Amniotic stem cell (primary cell): ENCODE measurements at regions not wholly inside any gene's neighbourhood (a gene's known extent, or its start where the extent isn't known, plus 50 kb on each side); places are given as distances from the start of the nearest gene placed in this dataset.

Experiments used
- DNase-seq: peaks from one replicate; lab custom pipeline; 2025; lab: John Stamatoyannopoulos, UW

DNA sequence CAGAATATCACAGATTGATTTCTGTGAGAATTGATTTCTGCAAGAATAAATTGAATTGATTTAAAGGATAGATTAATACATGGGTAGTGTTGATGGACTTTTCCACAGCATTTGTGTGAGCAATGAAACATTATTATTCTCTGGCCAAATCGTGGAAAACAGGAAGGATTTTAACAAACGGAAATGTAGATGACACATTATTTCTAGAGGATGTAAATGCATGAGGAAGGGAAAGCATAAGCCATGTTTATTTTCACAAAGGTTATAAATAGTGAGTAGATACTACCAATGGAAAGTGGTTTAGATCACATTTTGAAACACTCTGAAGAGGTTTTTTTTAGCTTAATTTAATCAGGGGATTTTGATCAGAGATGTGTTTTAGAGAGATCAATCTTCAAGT lies 1534.6 kb upstream of the MIR17HG start:
- no peak for DNase-seq

DNA sequence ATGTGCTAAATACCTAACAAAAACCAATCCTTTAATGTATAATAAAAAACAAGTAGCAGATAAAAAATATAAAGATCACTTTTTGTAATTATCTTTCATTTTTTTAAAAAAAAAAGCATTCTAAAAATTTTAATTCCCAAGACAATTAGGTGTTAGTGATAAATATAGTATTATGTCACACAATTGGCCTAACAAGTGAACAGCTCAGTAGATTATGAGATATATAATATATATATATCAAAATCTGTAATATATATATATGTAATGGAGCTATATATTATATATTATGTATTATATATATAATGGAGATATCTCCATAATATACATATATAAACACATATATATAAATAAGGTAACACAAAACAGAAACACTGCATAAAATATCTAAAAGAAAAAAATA lies 1531.1 kb upstream of the MIR17HG start:
- DNase-seq: no peak

DNA sequence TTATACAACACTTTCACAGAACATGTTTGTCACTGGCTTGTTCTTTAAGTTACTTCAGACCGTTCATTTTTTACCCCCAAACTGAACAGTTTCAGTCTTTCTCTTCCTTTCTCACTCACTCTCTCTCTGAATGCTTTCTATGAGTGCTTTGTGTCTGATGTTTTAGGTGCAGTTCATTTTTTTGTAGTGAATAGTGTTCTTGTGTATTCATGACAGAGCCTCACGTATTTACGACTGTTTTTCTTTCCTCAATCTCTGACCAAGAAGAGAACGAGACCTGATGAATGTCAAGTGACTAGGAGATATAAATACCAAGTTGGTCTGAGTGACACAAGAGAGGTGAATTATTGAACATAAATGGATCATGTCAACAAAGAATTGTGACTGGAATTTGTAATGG lies 1525.0 kb upstream of the MIR17HG start:
- no peak for DNase-seq

DNA sequence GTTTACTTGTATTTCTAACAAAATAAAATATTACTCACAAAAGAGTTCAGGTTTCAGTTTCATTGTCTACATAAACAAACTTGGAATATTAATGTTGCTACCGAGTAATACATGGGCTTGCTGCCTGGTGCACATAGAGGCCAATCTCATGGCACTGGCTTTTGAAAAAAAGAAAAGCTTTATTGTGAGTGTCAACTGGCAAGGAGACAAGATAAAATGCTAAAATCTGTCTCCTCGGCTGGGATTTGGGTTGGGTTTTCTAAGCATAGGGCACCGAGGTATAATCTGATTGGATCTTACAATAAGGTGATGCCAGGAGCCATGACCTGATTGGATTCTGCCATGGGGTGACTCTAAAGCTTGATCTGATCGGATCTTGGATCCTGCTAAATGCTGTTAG lies 1519.9 kb upstream of the MIR17HG start:
- no peak for DNase-seq

DNA sequence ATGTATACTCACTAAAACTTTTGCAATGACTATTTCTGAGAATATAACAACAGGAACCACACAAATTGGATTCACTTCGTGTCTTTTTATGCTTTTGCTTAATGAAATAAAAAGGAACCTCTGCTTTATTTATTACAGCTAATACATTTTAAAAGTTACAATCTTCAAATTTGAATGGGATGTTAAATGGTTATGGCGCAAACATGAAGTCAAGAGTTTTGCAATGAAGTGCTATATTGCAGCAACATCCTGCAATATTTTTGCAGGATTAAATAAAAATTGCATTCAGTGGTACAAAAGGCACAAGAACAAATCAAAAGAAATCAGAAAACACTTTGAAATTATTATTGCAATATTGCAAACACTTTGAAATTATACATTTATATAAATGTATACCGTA lies 1519.0 kb upstream of the MIR17HG start:
- no peak for DNase-seq

DNA sequence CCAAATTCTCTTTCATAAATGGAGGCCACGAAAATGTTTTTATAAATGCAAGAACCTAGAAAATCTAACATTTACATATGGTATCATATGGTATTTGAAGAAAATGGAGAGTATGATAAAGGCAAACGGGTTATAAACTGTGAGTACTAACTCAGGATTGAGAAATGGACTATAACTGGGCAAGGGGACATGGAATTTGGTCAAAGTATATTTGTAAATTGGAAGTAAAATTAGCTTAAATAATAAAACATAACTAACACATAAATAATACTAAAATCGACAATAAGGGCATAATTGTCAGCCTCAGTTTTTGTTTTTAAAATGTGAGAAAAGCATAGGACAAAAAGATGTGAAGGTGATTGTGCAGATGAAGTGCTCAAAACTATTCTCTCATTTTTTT lies 1516.3 kb upstream of the MIR17HG start:
- DNase-seq: no peak

DNA sequence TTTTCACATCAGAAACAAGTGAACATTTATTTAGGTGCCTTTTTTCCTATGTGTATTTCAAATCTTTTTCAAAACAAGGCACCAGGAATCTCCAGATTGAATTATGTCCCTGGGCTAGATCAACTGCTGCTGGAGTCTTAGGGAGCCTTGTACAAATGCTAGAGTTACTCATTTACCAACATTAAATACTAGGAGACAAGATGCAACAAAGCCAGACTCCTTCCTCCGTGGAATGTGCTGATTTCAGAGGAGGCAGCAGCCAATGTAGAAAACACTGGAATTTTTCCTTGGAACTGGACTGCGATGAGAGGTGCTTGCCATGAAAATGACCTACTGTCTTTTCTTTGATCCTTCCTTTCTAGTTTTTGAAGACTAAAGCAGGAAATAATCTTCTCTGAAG lies 1514.7 kb upstream of the MIR17HG start:
- no peak for DNase-seq

DNA sequence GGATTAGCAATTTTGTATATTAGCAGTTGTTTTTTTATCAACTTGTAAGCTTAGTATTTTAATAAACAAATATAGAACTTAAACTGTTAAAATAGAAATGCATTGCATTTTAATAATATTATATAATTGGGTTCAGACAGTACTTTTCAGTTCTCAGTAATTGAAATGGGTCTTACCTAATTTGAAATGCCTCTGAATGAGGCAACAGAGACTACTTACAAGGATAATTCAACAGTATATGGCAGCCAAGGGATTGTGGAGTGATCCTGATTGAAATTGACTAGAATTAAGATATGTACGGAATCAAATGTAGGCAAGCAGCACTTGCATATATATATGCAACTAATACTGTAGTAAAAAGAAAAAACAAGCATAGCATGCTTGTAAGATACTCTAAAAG lies 1503.9 kb upstream of the MIR17HG start:
- no peak for DNase-seq

DNA sequence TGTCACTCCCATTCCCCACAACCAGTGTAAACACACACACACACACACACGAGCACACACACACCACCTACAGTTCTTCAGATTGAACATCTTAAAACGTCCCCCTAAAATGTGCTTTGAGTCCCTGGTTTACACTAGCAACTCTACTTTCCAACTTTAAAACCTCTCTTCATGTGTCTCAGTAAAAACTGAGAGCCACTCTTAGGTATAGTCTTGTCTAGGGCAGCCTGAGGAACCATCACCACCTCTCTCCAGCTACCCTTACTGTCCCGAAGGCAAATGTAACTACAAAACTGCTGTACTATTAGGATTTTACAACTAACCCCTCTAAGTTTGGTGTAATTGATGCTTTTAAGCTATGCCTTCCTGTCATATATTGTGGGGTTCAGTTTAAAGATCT lies 1501.6 kb upstream of the MIR17HG start:
- no peak for DNase-seq

DNA sequence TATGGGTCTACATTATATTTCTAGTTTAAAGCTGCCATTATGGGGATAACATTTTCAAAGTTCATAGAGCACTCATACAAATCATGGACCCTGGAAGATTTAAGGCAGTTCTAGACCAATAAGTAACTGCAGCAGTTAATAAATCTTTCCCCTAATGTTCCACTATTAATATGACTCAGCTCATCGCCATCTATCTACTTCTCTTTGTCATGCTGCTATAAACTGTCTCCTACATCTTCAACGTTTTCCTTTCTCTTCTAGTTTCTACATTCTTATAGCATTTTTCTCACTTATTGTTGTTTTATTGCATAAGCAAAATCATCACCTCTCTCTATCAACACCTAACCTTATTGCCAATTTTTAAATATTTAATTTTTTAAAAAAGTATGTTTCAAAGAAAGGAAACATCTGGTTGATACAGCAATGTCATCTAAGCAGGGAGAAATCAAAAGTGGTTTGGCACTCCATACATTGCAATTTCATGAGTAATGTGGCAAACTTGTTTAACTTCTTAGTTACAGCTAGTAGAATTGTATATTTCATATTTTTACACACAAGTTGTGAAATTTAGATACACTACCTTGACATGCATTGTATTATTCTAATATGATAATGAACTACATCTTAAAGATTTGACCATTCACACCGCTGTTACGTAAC lies 1500.4 kb upstream of the MIR17HG start:
- no peak for DNase-seq

DNA sequence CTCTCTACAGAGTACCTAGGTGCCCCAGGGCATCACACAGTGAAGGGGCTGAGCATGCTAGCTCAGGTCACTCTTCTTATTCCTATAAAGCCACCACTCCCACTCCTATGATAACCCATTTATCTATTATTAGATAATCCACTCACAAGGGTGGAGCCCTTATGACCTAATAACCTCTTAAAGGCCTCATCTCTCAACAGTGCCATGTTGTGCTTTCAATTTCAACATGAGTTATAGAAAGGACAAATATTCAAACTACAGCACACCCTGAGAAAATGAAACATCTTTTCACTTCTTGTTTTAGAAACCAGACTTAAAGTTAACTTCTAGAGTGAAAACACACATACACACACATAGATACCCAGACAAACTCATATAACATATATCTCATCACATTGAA lies 1494.9 kb upstream of the MIR17HG start:
- no peak for DNase-seq

DNA sequence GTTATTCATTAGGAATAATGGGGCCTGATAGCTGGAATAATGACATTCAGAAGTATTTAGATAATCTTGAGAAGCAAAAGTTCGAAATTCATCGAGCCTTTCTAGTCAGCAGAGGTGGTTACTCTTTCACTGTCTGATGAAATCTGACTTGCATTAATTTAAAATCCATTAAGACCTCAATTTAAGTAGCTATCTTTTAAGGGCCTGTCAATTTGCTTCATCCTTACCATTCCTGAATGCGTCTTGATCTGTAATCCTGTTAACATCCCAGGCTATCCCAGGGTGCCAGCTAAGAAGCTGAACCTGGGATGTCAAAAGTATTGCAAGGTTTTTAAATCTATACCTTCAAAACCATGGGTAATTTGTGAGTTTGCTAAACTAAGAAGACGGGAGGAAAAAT lies 1491.0 kb upstream of the MIR17HG start:
- DNase-seq: no peak

DNA sequence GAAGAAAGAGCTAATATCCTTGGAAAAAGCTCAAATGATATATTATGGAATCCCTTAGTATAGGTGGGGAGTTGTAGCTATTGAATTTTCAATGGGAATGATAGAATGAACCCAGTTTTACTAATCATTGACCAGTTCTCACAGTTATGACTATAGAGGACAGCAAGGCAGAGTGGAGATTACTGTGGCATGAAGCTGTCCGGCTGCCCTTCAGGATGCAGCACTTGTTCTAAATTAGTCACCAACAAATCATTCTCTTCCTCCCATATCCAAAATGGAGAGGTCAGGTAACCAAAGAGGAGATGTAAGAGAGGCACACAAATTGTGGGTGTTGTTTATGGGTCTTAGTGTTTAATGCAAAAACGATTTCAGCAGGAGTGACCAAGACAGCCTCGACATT lies 1490.0 kb upstream of the MIR17HG start:
- no peak for DNase-seq

DNA sequence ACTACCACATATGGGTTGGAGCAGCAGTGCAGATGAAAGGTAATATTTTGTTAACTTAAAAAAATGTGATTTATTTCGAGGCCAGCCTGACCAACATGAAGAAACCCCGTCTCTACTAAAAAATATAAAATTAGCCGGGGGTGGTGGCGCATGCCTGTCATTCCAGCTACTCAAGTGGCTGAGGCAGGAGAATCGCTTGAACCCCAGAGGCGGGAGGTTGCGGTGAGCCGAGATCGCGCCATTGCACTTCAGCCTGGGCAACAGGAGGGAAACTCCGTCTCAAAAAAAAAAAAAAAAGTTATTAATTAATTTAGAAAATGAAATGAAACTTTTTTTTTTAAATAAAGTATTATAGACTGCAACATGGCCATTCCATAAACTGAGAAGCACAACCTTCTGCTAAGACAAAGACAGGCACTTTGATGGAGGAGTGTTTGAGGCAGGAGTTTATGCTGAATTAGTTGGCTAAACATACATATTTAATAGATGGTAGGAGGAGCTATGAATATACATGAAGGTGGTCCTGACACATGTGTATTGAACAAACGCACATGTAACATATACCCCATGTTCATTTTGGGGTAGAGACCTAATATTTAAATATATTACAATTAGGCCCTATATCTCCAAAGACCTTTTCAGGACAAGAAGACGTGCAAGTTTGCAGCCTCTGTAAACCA lies 1485.3 kb upstream of the MIR17HG start:
- no peak for DNase-seq

DNA sequence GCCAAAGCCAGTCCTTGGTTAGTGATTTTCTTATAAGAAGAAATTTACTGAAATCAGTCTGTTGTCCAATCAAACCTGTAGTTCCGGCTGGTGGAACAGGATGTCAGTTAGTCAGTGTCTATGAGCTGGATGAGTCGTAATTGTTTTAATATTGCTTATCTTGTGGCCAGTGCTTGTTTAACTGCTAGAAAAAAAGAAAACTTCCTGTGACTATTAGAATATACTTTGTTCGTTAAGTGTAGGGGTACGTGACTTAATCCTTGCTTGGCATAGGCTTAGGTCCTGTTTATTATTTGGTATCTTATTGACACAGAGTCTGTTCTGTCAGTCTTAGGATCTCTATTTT lies 1484.8 kb upstream of the MIR17HG start:
- no peak for DNase-seq

DNA sequence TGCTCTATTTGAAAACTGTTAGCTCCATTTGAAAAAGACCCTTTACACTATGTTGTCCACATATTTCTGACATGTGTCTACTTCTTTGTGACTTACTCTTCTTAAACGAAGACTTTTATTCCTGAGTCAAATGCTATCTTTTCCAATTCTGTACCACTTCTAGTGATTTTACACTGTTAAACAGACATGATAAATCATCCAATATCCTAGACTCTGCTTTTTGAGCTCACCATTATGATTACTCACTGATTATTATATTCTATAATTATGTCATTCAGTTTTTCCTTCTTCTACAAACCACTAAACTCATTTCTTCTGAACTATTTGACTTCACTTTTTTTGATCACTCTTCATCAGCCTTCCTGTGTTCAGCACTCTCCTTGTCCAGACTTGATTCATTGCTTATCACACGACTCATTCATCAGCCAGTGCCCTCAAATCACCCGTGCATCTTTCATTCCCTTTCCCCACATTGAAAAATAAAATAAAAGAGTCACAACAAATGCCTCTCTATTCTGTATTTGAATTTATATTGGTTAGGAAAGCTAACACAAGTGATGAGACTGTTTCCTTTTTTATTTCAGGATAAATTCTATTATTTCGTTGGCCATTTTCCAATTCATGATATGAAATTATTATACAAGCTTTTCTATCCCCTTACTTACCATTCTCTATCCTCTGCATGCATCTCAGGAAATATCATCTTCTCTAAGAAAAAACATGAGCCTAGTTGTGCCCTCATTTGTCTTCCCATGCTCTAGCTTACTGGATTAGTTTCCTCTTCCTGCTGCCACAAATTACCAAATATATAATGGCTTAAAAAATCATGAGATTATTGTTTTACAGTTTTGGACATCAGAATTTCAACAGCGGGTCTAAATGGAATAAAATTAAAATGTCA lies 1482.1 kb upstream of the MIR17HG start:
- no peak for DNase-seq

DNA sequence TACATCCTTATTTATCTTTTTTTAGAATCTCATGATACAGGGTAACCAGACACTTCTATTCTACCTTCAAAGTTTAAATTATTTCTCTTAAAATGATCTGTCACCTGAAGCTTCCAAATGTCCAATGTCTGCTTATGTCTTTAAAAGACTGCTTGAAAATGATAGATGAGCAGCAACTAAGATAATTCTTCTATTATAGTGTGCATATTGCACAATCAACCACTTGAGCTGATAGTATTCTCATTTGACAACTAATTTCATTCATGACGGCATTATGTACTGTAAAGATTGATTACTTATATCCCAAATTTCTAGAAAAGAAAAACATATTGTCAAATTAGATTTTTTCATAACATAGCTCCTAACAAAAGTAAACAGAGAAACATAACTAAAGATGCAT lies 1478.2 kb upstream of the MIR17HG start:
- no peak for DNase-seq

DNA sequence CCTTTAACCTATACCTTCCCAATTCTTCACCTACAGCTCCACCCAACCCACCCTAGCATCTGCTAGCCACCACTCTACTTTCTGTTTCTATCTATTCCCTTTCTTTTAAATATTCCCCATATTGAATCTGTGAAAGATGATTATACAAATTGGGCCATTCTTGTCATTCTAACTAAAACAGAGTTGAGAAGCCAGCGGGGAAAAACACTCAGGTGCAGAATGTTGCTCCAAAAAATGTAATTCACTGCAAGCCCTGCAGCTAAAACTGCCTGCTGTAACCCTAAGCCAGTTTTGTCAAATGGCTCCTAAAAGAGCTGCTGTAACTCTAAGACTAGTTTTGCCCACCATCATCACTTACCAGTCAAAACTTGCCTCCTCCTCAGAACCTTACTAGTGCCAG lies 1468.6 kb upstream of the MIR17HG start:
- DNase-seq: no peak

DNA sequence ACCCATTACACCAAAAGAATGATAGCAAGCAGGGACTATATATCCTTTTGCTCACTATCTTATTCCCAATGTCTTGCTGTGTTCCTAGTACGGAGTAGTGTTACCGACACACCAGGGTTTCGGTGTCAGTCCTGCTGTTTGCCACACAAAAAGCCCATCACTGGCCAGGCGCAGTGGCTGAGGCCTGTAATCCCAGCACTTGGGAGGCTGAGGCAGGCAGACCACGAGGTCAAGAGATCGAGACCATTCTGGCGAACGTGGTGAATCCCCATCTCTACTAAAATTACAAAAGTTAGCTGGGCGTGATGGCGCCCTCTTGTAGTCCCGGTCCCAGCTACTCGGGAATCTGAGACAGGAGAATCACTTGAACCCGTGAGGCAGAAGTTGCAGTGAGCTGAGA lies 1467.3 kb upstream of the MIR17HG start:
- no peak for DNase-seq

DNA sequence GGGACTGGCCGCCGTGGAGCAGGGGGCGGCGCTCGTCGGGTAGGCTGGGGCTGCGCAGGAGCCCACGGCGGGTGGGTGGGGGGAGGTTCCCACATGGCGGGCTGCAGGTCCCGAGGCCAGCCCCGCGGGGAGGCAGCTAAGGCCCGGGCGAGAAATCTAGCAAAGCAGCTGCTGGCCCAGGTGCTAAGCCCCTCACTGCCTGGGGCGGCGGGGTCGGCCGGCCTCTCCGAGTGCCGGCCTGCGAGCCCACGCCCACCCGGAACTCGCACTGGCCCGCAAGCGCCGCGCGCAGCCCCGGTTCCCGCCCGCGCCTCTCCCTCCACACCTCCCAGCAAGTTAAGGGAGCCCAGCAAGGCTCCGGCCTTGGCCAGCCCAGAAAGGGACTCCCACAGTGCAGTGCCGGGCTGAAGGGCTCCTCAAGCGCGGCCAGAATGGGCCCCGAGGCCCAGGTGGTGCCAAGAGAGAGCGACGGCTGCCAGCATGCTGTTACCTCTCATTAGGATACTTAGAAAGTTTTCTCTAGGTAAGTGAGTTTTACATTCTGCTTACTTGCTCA lies 1463.5 kb upstream of the MIR17HG start:
- no peak for DNase-seq

DNA sequence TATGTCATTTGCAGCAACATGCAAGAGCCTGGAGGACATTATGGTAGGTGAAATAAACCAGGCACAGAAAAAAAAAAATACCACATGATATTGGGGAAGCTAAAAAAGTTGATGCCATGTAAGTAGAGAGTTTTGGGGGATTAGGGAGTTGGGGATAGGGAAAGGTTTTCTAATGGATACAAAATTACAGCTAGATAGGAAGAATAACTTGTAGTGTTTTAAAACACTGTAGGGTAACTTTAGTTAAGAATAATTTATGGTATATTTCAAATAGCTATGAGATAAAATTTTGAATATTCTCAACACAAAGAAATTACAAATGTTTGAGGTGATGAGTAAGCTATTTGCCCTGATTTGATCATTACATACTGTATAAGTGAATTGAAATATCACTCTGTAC lies 1456.7 kb upstream of the MIR17HG start:
- DNase-seq: no peak

DNA sequence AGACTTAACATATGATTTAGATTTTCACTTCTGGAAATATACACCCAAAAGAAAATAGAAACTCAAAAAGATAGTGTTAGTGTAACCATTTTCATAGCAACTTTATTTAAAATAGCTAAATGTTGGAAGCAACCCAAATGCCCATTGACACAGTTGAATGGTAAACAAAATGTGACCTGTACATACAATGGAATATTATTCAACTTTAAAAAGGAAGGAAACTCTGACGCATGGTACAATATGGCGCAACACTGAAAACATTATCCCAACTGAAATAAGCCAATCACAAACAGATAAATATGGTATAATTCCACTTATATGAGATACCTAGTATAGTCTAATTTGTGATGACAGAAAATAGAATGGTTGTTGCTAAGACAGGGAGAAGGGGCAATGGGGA lies 1456.1 kb upstream of the MIR17HG start:
- no peak for DNase-seq

DNA sequence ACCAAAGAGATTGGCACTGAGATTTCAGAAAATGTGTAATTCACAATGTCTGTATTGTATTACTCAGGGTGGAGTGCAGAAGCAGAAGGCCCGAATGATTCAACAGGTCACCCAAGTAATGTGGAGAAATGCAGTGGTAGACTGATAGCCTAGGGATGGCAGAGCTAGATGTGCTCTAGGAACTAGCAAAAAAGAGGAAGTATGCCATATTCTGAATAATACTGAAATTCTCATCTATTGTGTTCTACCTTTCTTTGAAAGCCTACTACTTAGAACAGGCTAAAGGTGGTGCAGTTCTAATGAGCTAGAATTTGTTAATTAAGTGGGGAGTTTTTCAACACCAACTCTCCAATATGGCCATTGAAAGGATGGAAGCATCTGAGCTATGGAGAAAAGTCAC lies 1449.8 kb upstream of the MIR17HG start:
- DNase-seq: no peak
